T-cell (primary cell): ENCODE measurements at regions not wholly inside any gene's neighbourhood (a gene's known extent, or its start where the extent isn't known, plus 50 kb on each side); places are given as distances from the start of the nearest gene placed in this dataset.
"Not testable (repeated sequence)": the region's sequence is repeated elsewhere in the genome, so short reads cannot be mapped to it uniquely, and the experiment has no call there.

Experiments used
- ATAC-seq, 4 experiments: fragments of 200-7000 bp in 3 of 4; fragments of 150-1000 bp in 1 of 4; cut with Tn5 transposase; replicated peaks in 1 of 4; 1 replicate in 3 of 4; 2 replicates in 1 of 4; pipeline ENCODE4 v1.10.0; 2021; ENCODE audit warnings: moderate library complexity in 3 of 4, mild to moderate bottlenecking in 2 of 4, moderate number of reproducible peaks in 1 of 4
- CTCF ChIA-PET, 2 donors: fragments of 300-600 bp; sonication (Branson Sonifier 250); formaldehyde crosslinking; loops; one replicate each; lab custom pipeline; 2022; ENCODE audit warnings: antibody characterized with exemption in 2 of 2; lab: Charles Lee
- POLR2A ChIA-PET, 2 donors: fragments of 300-600 bp; sonication (Branson Sonifier 250); formaldehyde crosslinking; loops; one replicate each; lab custom pipeline; 2022; ENCODE audit warnings: antibody characterized with exemption in 2 of 2; lab: Charles Lee
- DNase-seq, 35 experiments: peaks; one replicate each; pipeline versions ENCODE4 v3.0.0 to v3.0.0-alpha.2; 2013 to 2023
- H3K27ac ChIP-seq: one replicate; pipeline ENCODE4 v1.5.1; 2013; ENCODE audit warnings: low read length
- H3K27me3 ChIP-seq, 2 experiments: replicated peaks in 1 of 2; 1 replicate in 1 of 2; 2 replicates in 1 of 2; pipeline versions ENCODE4 v1.6.1 to v1.7.0; 2013; ENCODE audit warnings: low read length in 1 of 2, mixed read lengths in 1 of 2; ENCODE audit not compliant: control insufficient read depth in 2 of 2, insufficient read depth in 2 of 2; ENCODE audit errors: extremely low read depth in 1 of 2
- H3K36me3 ChIP-seq, 2 donors: 1 replicate in 1 of 2; 2 replicates in 1 of 2; pipeline versions ENCODE4 v1.6.1 to v1.7.0; 2013; ENCODE audit warnings: low read length in 1 of 2; ENCODE audit not compliant: control insufficient read depth in 2 of 2, insufficient read depth in 1 of 2; ENCODE audit errors: extremely low read depth in 1 of 2
- H3K4me1 ChIP-seq, 2 experiments: 1 replicate in 1 of 2; 2 replicates in 1 of 2; pipeline versions ENCODE4 v1.6.1 to v1.7.0; 2013; ENCODE audit warnings: low read length in 2 of 2, mixed read lengths in 1 of 2; ENCODE audit not compliant: insufficient read depth in 2 of 2, control insufficient read depth in 1 of 2; ENCODE audit errors: extremely low read depth in 1 of 2
- H3K4me3 ChIP-seq, 2 donors: 1 replicate in 1 of 2; 2 replicates in 1 of 2; pipeline versions ENCODE4 v1.5.1 to v1.7.0; 2013; ENCODE audit warnings: mild to moderate bottlenecking in 2 of 2, low read length in 1 of 2, moderate library complexity in 1 of 2; ENCODE audit not compliant: control insufficient read depth in 1 of 2; ENCODE audit errors: extremely low read depth in 1 of 2
- H3K9me3 ChIP-seq: 2 replicates; pipeline ENCODE4 v1.7.0; 2013
- H3K27ac Mint-ChIP-seq, 2 donors: one replicate each; pipeline ENCODE4 v1.8.0; 2020 to 2021; ENCODE audit warnings: mild to moderate bottlenecking in 2 of 2, mixed read lengths in 2 of 2
- H3K27me3 Mint-ChIP-seq, 2 donors: one replicate each; pipeline ENCODE4 v1.8.0; 2021 to 2022; ENCODE audit warnings: mixed read lengths in 2 of 2
- H3K36me3 Mint-ChIP-seq: one replicate; pipeline ENCODE4 v1.8.0; 2021; ENCODE audit warnings: mixed read lengths
- H3K4me1 Mint-ChIP-seq, 3 donors: one replicate each; pipeline ENCODE4 v1.8.0; 2020 to 2022; ENCODE audit warnings: mixed read lengths in 3 of 3, mild to moderate bottlenecking in 1 of 3
- H3K4me3 Mint-ChIP-seq, 3 donors: one replicate each; pipeline ENCODE4 v1.8.0; 2020 to 2022; ENCODE audit warnings: mild to moderate bottlenecking in 3 of 3, mixed read lengths in 3 of 3, moderate library complexity in 3 of 3
- H3K9me3 Mint-ChIP-seq, 3 donors: one replicate each; pipeline ENCODE4 v1.8.0; 2020 to 2022; ENCODE audit warnings: mixed read lengths in 3 of 3
- WGBS: methylation state at CpG from one replicate; pipeline ENCODE4 v1.1.5; 2013; ENCODE audit warnings: missing lambda C conversion rate; ENCODE audit not compliant: insufficient coverage; 5-methylcytosine and 5-hydroxymethylcytosine counted together

DNA sequence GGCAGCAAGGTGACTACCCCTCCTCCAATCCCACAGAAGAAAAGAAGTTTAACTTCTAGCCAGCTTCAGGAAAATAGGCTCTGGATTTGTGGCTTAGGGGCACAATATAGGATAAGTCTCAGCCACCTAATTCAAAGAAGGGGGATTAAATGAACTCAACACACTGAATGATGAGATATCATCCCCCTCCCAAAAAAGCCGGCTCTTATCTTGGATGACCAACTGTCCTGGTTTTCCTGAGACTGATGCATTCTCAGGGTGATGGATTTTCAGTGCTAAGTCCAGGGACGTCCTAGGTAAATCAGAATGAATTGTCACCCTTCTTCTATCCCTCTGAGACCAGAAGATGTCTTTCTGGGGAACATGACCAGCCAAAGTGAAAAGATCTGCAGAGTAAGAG lies 487.0 kb upstream of the PROK2 start:
- ATAC-seq (no peak), DNase-seq (no peak)
- Histone ChIP-seq H3K9me3 (no peaks in the 10 kb centered on the region), H3K4me1 (peaks cover 24 to 41% of the 10 kb centered on the region in 2 experiments), H3K36me3 (no peaks in the 10 kb centered on the region), H3K27ac (no peak overlapping the region), H3K27me3 (peaks cover 0 to 6% of the 10 kb centered on the region in 2 experiments), H3K4me3 (no peak overlapping the region)
- WGBS: no CpG with 5 or more reads among the region's 2 CpGs
- H3K27me3 Mint-ChIP-seq: no peaks in the 10 kb centered on the region
- peak overlapping the region in 1 of 3 donors; percentile 38 for H3K4me3 Mint-ChIP-seq
- no peaks in the 10 kb centered on the region for H3K9me3 Mint-ChIP-seq
- CTCF ChIA-PET: no interaction called here
- POLR2A ChIA-PET: no interaction called here
- no peaks in the 10 kb centered on the region for H3K36me3 Mint-ChIP-seq
- no peak overlapping the region for H3K27ac Mint-ChIP-seq
- H3K4me1 Mint-ChIP-seq: peaks cover 38 to 61% (median 56%) of the 10 kb centered on the region in 3 donors

DNA sequence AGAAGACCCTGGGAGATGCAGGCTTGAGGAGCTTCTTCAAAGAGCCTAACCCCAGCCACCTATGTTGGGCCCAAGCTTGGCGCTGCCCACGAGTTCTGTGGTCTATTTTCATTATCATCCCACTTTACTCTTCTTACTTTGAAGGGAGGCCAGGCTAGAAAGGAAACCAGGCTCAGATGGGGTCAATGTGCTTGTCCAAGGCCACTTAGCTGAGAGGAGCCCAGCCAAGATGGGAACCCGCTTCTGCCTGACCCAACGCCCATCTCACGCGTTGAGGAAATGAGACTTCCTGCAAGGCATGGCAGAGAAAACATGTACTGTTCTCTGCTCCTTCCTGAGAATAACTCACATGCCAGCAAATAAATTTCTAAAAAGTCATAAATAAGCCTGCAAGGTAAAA lies 486.3 kb upstream of the PROK2 start:
- H3K36me3 Mint-ChIP-seq: no peaks in the 10 kb centered on the region
- 67% methylated on average over 4 of the region's 6 CpGs for WGBS
- ChIA-PET POLR2A (no interaction called here), CTCF (no interaction called here)
- no peak for DNase-seq
- no peak overlapping the region for H3K4me3 ChIP-seq
- ATAC-seq: peak in 2 of 4 experiments; percentile 33 to 35
- H3K27ac Mint-ChIP-seq: no peak overlapping the region
- no peaks in the 10 kb centered on the region for H3K36me3 ChIP-seq
- H3K4me3 Mint-ChIP-seq: peak overlapping the region in 1 of 3 donors; percentile 38
- peaks cover 25 to 41% of the 10 kb centered on the region in 2 experiments for H3K4me1 ChIP-seq
- H3K27me3 Mint-ChIP-seq: no peaks in the 10 kb centered on the region
- H3K27me3 ChIP-seq: peaks cover 0 to 6% of the 10 kb centered on the region in 2 experiments
- H3K27ac ChIP-seq: no peak overlapping the region
- H3K9me3 ChIP-seq: no peaks in the 10 kb centered on the region
- no peaks in the 10 kb centered on the region for H3K9me3 Mint-ChIP-seq
- H3K4me1 Mint-ChIP-seq: peaks cover 38 to 64% (median 60%) of the 10 kb centered on the region in 3 donors

DNA sequence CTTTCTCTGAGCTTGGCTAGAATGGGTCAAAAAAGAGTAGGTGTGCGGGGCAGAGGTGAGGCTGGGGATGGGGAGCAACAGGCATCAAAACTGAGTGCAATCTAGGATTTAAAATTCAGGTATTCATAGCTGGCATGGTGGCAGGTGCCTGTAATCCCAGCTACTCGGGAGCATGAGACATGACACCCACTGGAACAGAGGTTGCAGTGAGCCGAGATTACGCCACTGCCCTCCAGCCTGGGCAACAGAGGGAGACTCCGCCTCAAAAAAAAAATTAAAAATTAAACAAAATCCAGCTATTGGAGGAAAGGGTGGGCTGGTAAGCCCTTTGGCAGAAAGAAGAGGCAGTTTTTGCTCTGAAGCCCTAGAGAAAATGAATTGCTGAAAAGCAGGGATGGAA lies 485.8 kb upstream of the PROK2 start:
- H3K4me3 Mint-ChIP-seq: peak overlapping the region in 1 of 3 donors; percentile 38
- no peaks in the 10 kb centered on the region for H3K36me3 Mint-ChIP-seq
- Histone ChIP-seq H3K4me1 (peaks cover 29 to 41% of the 10 kb centered on the region in 2 experiments), H3K4me3 (no peak overlapping the region), H3K36me3 (no peaks in the 10 kb centered on the region), H3K27ac (no peak overlapping the region), H3K27me3 (peaks cover 0 to 6% of the 10 kb centered on the region in 2 experiments), H3K9me3 (no peaks in the 10 kb centered on the region)
- peaks cover 38 to 69% (median 65%) of the 10 kb centered on the region in 3 donors for H3K4me1 Mint-ChIP-seq
- ATAC-seq (no peak), DNase-seq (no peak)
- peaks cover 0 to 2% of the 10 kb centered on the region in 2 donors for H3K27me3 Mint-ChIP-seq
- no peak overlapping the region for H3K27ac Mint-ChIP-seq
- ChIA-PET POLR2A (no interaction called here), CTCF (no interaction called here)
- H3K9me3 Mint-ChIP-seq: no peaks in the 10 kb centered on the region
- 83% methylated on average over 1 of the region's 5 CpGs for WGBS

- no peak overlapping the region for H3K4me3 ChIP-seq
- DNase-seq (peak in 1 of 35 experiments; percentile 45), ATAC-seq (no peak)
- Mint-ChIP-seq H3K4me3 (peak overlapping the region in 1 of 3 donors; percentile 37), H3K27ac (no peak overlapping the region), H3K27me3 (peaks cover 0 to 2% of the 10 kb centered on the region in 2 donors), H3K9me3 (no peaks in the 10 kb centered on the region), H3K4me1 (peaks cover 35 to 69% (median 68%) of the 10 kb centered on the region in 3 donors), H3K36me3 (no peaks in the 10 kb centered on the region)
- ChIA-PET POLR2A (no interaction called here), CTCF (no interaction called here)
- H3K4me1 ChIP-seq: peaks cover 30 to 41% of the 10 kb centered on the region in 2 experiments
- no peaks in the 10 kb centered on the region for H3K36me3 ChIP-seq
- WGBS: no CpG with 5 or more reads among the region's 9 CpGs
- no peaks in the 10 kb centered on the region for H3K9me3 ChIP-seq
- peaks cover 0 to 6% of the 10 kb centered on the region in 2 experiments for H3K27me3 ChIP-seq
- no peak overlapping the region for H3K27ac ChIP-seq
Observed at GRCh38 chr3:72270072-72270681, 485.2 kb upstream of the PROK2 start.

DNA sequence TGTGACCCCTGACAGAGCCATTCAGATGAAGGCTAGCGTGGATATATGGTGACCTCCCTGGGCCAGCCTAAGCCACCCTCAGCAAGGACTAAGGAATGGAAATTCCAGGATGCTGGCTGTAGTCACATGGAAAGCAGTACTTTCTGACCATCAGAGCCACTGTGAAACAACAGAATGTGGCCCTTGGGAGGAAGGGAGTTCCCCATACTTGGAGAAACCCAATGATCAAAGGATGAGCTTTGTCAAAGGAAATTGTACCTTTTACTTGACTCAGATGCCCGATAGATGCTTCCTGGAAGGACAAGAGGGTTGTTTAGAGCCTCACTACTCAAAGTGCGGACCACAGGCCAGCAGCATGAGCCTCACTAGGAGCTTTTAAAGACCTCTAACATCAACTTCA lies 484.5 kb upstream of the PROK2 start:
- peaks cover 0 to 6% of the 10 kb centered on the region in 2 experiments for H3K27me3 ChIP-seq
- H3K4me3 ChIP-seq: no peak overlapping the region
- ATAC-seq (no peak), DNase-seq (no peak)
- ChIA-PET POLR2A (no interaction called here), CTCF (no interaction called here)
- Mint-ChIP-seq H3K4me1 (peaks cover 28 to 62% (median 61%) of the 10 kb centered on the region in 3 donors), H3K27me3 (peaks cover 0 to 2% of the 10 kb centered on the region in 2 donors), H3K4me3 (no peak overlapping the region), H3K9me3 (no peaks in the 10 kb centered on the region), H3K27ac (no peak overlapping the region), H3K36me3 (no peaks in the 10 kb centered on the region)
- no peaks in the 10 kb centered on the region for H3K36me3 ChIP-seq
- 100% methylated on average over 1 of the region's 3 CpGs for WGBS
- no peaks in the 10 kb centered on the region for H3K9me3 ChIP-seq
- H3K4me1 ChIP-seq: peaks cover 30 to 36% of the 10 kb centered on the region in 2 experiments
- H3K27ac ChIP-seq: no peak overlapping the region

GRCh38 chr3:72266921-72267524 lies 482.1 kb upstream of the PROK2 start:
- H3K27me3 ChIP-seq, H3K36me3 ChIP-seq, H3K4me3 Mint-ChIP-seq, H3K27me3 Mint-ChIP-seq, H3K9me3 ChIP-seq, H3K4me3 ChIP-seq, H3K9me3 Mint-ChIP-seq, POLR2A ChIA-PET, DNase-seq, H3K36me3 Mint-ChIP-seq, H3K27ac ChIP-seq, ATAC-seq, H3K27ac Mint-ChIP-seq: not testable (repeated sequence)
- H3K4me1 ChIP-seq: peaks cover 21 to 25% of the 10 kb centered on the region in 2 experiments
- CTCF ChIA-PET: interaction anchor here in 1 of 2 donors (0.6 kb wide), 1 partner anchor 27 kb away, joined by 3 read pairs; no protein-coding TSS in a partner anchor
- peaks cover 17 to 42% (median 41%) of the 10 kb centered on the region in 3 donors for H3K4me1 Mint-ChIP-seq
- 69% methylated on average over 4 of the region's 7 CpGs for WGBS
